Memory B cell (primary cell): ENCODE measurements at regions not wholly inside any gene's neighbourhood (a gene's known extent, or its start where the extent isn't known, plus 50 kb on each side); places are given as distances from the start of the nearest gene placed in this dataset.

Experiments used
- ATAC-seq: fragments of 150-1000 bp; cut with Tn5 transposase; 2 replicates; pipeline ENCODE4 v1.10.0; 2021; ENCODE audit warnings: low read depth, mild to moderate bottlenecking, moderate library complexity
- DNase-seq, 2 donors: peaks; one replicate each; pipeline ENCODE4 v3.0.0; 2022; ENCODE audit warnings: low spot score in 2 of 2
- H3K27ac Mint-ChIP-seq: one replicate; pipeline ENCODE4 v1.8.0; 2022; ENCODE audit warnings: mild to moderate bottlenecking, moderate library complexity, mixed read lengths
- H3K27me3 Mint-ChIP-seq: one replicate; pipeline ENCODE4 v1.8.0; 2022; ENCODE audit warnings: mixed read lengths
- H3K36me3 Mint-ChIP-seq: one replicate; pipeline ENCODE4 v1.8.0; 2022; ENCODE audit warnings: mild to moderate bottlenecking, mixed read lengths
- H3K4me1 Mint-ChIP-seq: one replicate; pipeline ENCODE4 v1.8.0; 2022; ENCODE audit warnings: mixed read lengths
- H3K4me3 Mint-ChIP-seq: one replicate; pipeline ENCODE4 v1.8.0; 2022; ENCODE audit warnings: mild to moderate bottlenecking, moderate library complexity, mixed read lengths
- H3K9me3 Mint-ChIP-seq: one replicate; pipeline ENCODE4 v1.8.0; 2022; ENCODE audit warnings: mixed read lengths

GRCh38 chr2:129237966-129238725, 741.3 kb upstream of the RAB6C start:
- DNase-seq = no peak
- no peak overlapping the region for H3K4me3 Mint-ChIP-seq
- no peaks in the 10 kb centered on the region for H3K4me1 Mint-ChIP-seq
- H3K27ac Mint-ChIP-seq = no peak overlapping the region
- H3K36me3 Mint-ChIP-seq = no peaks in the 10 kb centered on the region
- H3K27me3 Mint-ChIP-seq = no peaks in the 10 kb centered on the region
- no peak for ATAC-seq
- H3K9me3 Mint-ChIP-seq = peaks cover 2% of the 10 kb centered on the region

GRCh38 chr2:129239141-129239540, 740.3 kb upstream of the RAB6C start:
- no peak for ATAC-seq
- Mint-ChIP-seq H3K27ac (no peak overlapping the region), H3K27me3 (no peaks in the 10 kb centered on the region), H3K4me3 (no peak overlapping the region), H3K9me3 (peaks cover 2% of the 10 kb centered on the region), H3K36me3 (no peaks in the 10 kb centered on the region), H3K4me1 (no peaks in the 10 kb centered on the region)
- DNase-seq = no peak

GRCh38 chr2:129240061-129240460, 739.4 kb upstream of the RAB6C start:
- ATAC-seq = no peak
- Mint-ChIP-seq H3K27ac (no peak overlapping the region), H3K9me3 (peaks cover 2% of the 10 kb centered on the region), H3K4me1 (no peaks in the 10 kb centered on the region), H3K4me3 (no peak overlapping the region), H3K27me3 (no peaks in the 10 kb centered on the region), H3K36me3 (no peaks in the 10 kb centered on the region)
- DNase-seq = no peak

- H3K4me3 Mint-ChIP-seq = no peak overlapping the region
- DNase-seq = no peak
- no peaks in the 10 kb centered on the region for H3K27me3 Mint-ChIP-seq
- H3K4me1 Mint-ChIP-seq = no peaks in the 10 kb centered on the region
- H3K9me3 Mint-ChIP-seq = peaks cover 3% of the 10 kb centered on the region
- H3K36me3 Mint-ChIP-seq = no peaks in the 10 kb centered on the region
- no peak overlapping the region for H3K27ac Mint-ChIP-seq
- no peak for ATAC-seq
Measured at GRCh38 chr2:129242269-129242668, 737.2 kb upstream of the RAB6C start.

- Mint-ChIP-seq H3K27ac (no peak overlapping the region), H3K4me1 (no peaks in the 10 kb centered on the region), H3K9me3 (peaks cover 3% of the 10 kb centered on the region), H3K4me3 (no peak overlapping the region), H3K27me3 (peaks cover 2% of the 10 kb centered on the region), H3K36me3 (no peaks in the 10 kb centered on the region)
- DNase-seq (no peak), ATAC-seq (no peak)
Measured at GRCh38 chr2:129247751-129248150, 731.7 kb upstream of the RAB6C start.

GRCh38 chr2:129248198-129248597, 731.3 kb upstream of the RAB6C start:
- ATAC-seq (no peak), DNase-seq (no peak)
- no peak overlapping the region for H3K4me3 Mint-ChIP-seq
- no peaks in the 10 kb centered on the region for H3K36me3 Mint-ChIP-seq
- no peaks in the 10 kb centered on the region for H3K4me1 Mint-ChIP-seq
- no peak overlapping the region for H3K27ac Mint-ChIP-seq
- H3K27me3 Mint-ChIP-seq = peaks cover 2% of the 10 kb centered on the region
- H3K9me3 Mint-ChIP-seq = peaks cover 3% of the 10 kb centered on the region

- no peaks in the 10 kb centered on the region for H3K4me1 Mint-ChIP-seq
- H3K36me3 Mint-ChIP-seq = no peaks in the 10 kb centered on the region
- no peak for DNase-seq
- H3K4me3 Mint-ChIP-seq = no peak overlapping the region
- peaks cover 3% of the 10 kb centered on the region for H3K9me3 Mint-ChIP-seq
- no peak overlapping the region for H3K27ac Mint-ChIP-seq
- H3K27me3 Mint-ChIP-seq = peaks cover 4% of the 10 kb centered on the region
- no peak for ATAC-seq
Measured at GRCh38 chr2:129252781-129253460, 726.5 kb upstream of the RAB6C start.

- Mint-ChIP-seq H3K27me3 (peaks cover 5% of the 10 kb centered on the region), H3K27ac (no peak overlapping the region), H3K36me3 (no peaks in the 10 kb centered on the region), H3K4me1 (no peaks in the 10 kb centered on the region), H3K9me3 (peaks cover 7% of the 10 kb centered on the region), H3K4me3 (no peak overlapping the region)
- DNase-seq = no peak
- no peak for ATAC-seq
Measured at GRCh38 chr2:129253461-129253812, 726.0 kb upstream of the RAB6C start.

- H3K4me1 Mint-ChIP-seq = no peaks in the 10 kb centered on the region
- peaks cover 4% of the 10 kb centered on the region for H3K27me3 Mint-ChIP-seq
- H3K36me3 Mint-ChIP-seq = peaks cover 2% of the 10 kb centered on the region
- H3K27ac Mint-ChIP-seq = no peak overlapping the region
- no peak for DNase-seq
- ATAC-seq = no peak
- peaks cover 14% of the 10 kb centered on the region for H3K9me3 Mint-ChIP-seq
- H3K4me3 Mint-ChIP-seq = no peak overlapping the region
Measured at GRCh38 chr2:129254718-129255117, 724.7 kb upstream of the RAB6C start.

- Mint-ChIP-seq H3K27me3 (peaks cover 4% of the 10 kb centered on the region), H3K27ac (no peak overlapping the region), H3K36me3 (peaks cover 2% of the 10 kb centered on the region), H3K4me3 (no peak overlapping the region), H3K9me3 (peaks cover 14% of the 10 kb centered on the region), H3K4me1 (no peaks in the 10 kb centered on the region)
- DNase-seq (no peak), ATAC-seq (no peak)
Measured at GRCh38 chr2:129255610-129256313, 723.7 kb upstream of the RAB6C start.

- H3K27me3 Mint-ChIP-seq = peaks cover 4% of the 10 kb centered on the region
Measured at GRCh38 chr2:129256642-129257041, 722.8 kb upstream of the RAB6C start.

GRCh38 chr2:129262934-129263333, 716.5 kb upstream of the RAB6C start:
- peaks cover 17% of the 10 kb centered on the region for H3K9me3 Mint-ChIP-seq
- H3K36me3 Mint-ChIP-seq = peaks cover 2% of the 10 kb centered on the region
- H3K27ac Mint-ChIP-seq = no peak overlapping the region
- H3K4me3 Mint-ChIP-seq = no peak overlapping the region
- H3K27me3 Mint-ChIP-seq = peaks cover 8% of the 10 kb centered on the region
- no peak for DNase-seq
- no peak for ATAC-seq
- H3K4me1 Mint-ChIP-seq = no peaks in the 10 kb centered on the region

More at GRCh38 chr2:129256642-129257041, 722.8 kb upstream of the RAB6C start:
- DNase-seq (no peak), ATAC-seq (no peak)
- Mint-ChIP-seq H3K36me3 (peaks cover 2% of the 10 kb centered on the region), H3K4me3 (no peak overlapping the region), H3K4me1 (no peaks in the 10 kb centered on the region), H3K27ac (no peak overlapping the region), H3K9me3 (peaks cover 14% of the 10 kb centered on the region)

GRCh38 chr2:129263939-129264338, 715.5 kb upstream of the RAB6C start:
- H3K4me1 Mint-ChIP-seq = no peaks in the 10 kb centered on the region
- DNase-seq (no peak), ATAC-seq (no peak)
- H3K27ac Mint-ChIP-seq = no peak overlapping the region
- peaks cover 13% of the 10 kb centered on the region for H3K9me3 Mint-ChIP-seq
- H3K36me3 Mint-ChIP-seq = peaks cover 2% of the 10 kb centered on the region
- peaks cover 6% of the 10 kb centered on the region for H3K27me3 Mint-ChIP-seq
- no peak overlapping the region for H3K4me3 Mint-ChIP-seq

- Mint-ChIP-seq H3K27ac (no peak overlapping the region), H3K4me1 (no peaks in the 10 kb centered on the region), H3K9me3 (peaks cover 12% of the 10 kb centered on the region), H3K4me3 (no peak overlapping the region), H3K36me3 (no peaks in the 10 kb centered on the region), H3K27me3 (peaks cover 5% of the 10 kb centered on the region)
- ATAC-seq = no peak
- DNase-seq = no peak
Measured at GRCh38 chr2:129267559-129267958, 711.9 kb upstream of the RAB6C start.
